Fibroblast of lung (primary cell): ENCODE measurements at regions not wholly inside any gene's neighbourhood (a gene's known extent, or its start where the extent isn't known, plus 50 kb on each side); places are given as distances from the start of the nearest gene placed in this dataset.

Source experiments
- DNase-seq, 2 donors: peaks; one replicate each; pipeline versions ENCODE4 v3.0.0 to v3.0.0-alpha.2; 2010; ENCODE audit warnings: low read depth in 2 of 2
- H2AFZ ChIP-seq: 2 replicates; pipeline ENCODE4 v1.5.1; 2012; ENCODE audit warnings: low read length, control low read depth, inconsistent platforms
- H3K27ac ChIP-seq: 2 replicates; pipeline ENCODE4 v1.5.1; 2011; ENCODE audit warnings: low read length, control low read depth; ENCODE audit not compliant: insufficient read depth
- H3K27me3 ChIP-seq: 2 replicates; pipeline ENCODE4 v1.5.1; 2011; ENCODE audit warnings: mild to moderate bottlenecking, low read length; ENCODE audit not compliant: control insufficient read depth, insufficient read depth
- H3K36me3 ChIP-seq: 2 replicates; pipeline ENCODE4 v1.5.1; 2011; ENCODE audit warnings: low read length; ENCODE audit not compliant: control insufficient read depth, insufficient read depth
- H3K4me1 ChIP-seq: 2 replicates; pipeline ENCODE4 v1.5.1; 2011; ENCODE audit warnings: low read length; ENCODE audit not compliant: control insufficient read depth, insufficient read depth; ENCODE audit errors: extremely low read depth
- H3K4me2 ChIP-seq: 2 replicates; pipeline ENCODE4 v1.5.1; 2011; ENCODE audit warnings: low read length, control low read depth; ENCODE audit not compliant: insufficient read depth; ENCODE audit errors: extremely low read depth
- H3K4me3 ChIP-seq, 4 experiments: fragments of 200-600 bp in 1 of 4; sonication (generic) in 1 of 4; replicated peaks in 1 of 4; 2 replicates each; pipeline ENCODE4 v1.5.1; 2011 to 2016; ENCODE audit warnings: low read length in 4 of 4, low read depth in 3 of 4, mild to moderate bottlenecking in 3 of 4, control low read depth in 2 of 4, inconsistent platforms in 1 of 4, mixed read lengths in 1 of 4; ENCODE audit not compliant: insufficient read depth in 1 of 4; ENCODE audit errors: control extremely low read depth in 1 of 4
- H3K79me2 ChIP-seq: 2 replicates; pipeline ENCODE4 v1.5.1; 2012; ENCODE audit warnings: mild to moderate bottlenecking, low read length, inconsistent platforms; ENCODE audit not compliant: control insufficient read depth, insufficient read depth
- H3K9ac ChIP-seq: 2 replicates; pipeline ENCODE4 v1.5.1; 2011; ENCODE audit warnings: mild to moderate bottlenecking, low read length, control low read depth; ENCODE audit not compliant: insufficient read depth
- H3K9me3 ChIP-seq: 2 replicates; pipeline ENCODE4 v1.5.1; 2012; ENCODE audit warnings: low read depth, low read length; ENCODE audit not compliant: control insufficient read depth, insufficient read depth
- H4K20me1 ChIP-seq: 2 replicates; pipeline ENCODE4 v1.5.1; 2011; ENCODE audit warnings: low read length; ENCODE audit not compliant: control insufficient read depth, insufficient read depth; ENCODE audit errors: extremely low read depth
- CTCF ChIP-seq, 2 donors: IDR thresholded peaks in 1 of 2; conservative IDR thresholded peaks in 1 of 2; 1 replicate in 1 of 2; 2 replicates in 1 of 2; pipeline ENCODE4 v1.5.1; 2011 to 2012; ENCODE audit warnings: low read length in 2 of 2, control low read depth in 1 of 2, inconsistent platforms in 1 of 2, low read depth in 1 of 2, mild to moderate bottlenecking in 1 of 2
- EZH2 ChIP-seq: IDR thresholded peaks from 2 replicates; pipeline ENCODE4 v1.5.1; 2012; ENCODE audit warnings: low read length, control low read depth, mild to moderate bottlenecking; ENCODE audit errors: missing control alignments

GRCh38 chr1:245023222-245023621 lies 131.6 kb upstream of the KIF26B start:
- Histone ChIP-seq H3K9ac (no peak overlapping the region), H3K27me3 (no peaks in the 10 kb centered on the region), H3K4me1 (no peaks in the 10 kb centered on the region), H3K9me3 (no peaks in the 10 kb centered on the region), H3K36me3 (no peaks in the 10 kb centered on the region), H3K4me2 (no peak overlapping the region), H3K27ac (no peak overlapping the region), H2AFZ (no peak overlapping the region), H3K79me2 (no peaks in the 10 kb centered on the region), H3K4me3 (no peak overlapping the region), H4K20me1 (no peaks in the 10 kb centered on the region)
- DNase-seq, result no peak
- TF ChIP-seq CTCF (conservative IDR thresholded peaks at IDR 0.05 in 1 of 2, IDR thresholded peaks at IDR 0.05 in 1 of 2; ENCODE audit: low read depth in 1 of 2, low read length in 2 of 2), result no peak
- TF ChIP-seq EZH2, result no peak

DNA sequence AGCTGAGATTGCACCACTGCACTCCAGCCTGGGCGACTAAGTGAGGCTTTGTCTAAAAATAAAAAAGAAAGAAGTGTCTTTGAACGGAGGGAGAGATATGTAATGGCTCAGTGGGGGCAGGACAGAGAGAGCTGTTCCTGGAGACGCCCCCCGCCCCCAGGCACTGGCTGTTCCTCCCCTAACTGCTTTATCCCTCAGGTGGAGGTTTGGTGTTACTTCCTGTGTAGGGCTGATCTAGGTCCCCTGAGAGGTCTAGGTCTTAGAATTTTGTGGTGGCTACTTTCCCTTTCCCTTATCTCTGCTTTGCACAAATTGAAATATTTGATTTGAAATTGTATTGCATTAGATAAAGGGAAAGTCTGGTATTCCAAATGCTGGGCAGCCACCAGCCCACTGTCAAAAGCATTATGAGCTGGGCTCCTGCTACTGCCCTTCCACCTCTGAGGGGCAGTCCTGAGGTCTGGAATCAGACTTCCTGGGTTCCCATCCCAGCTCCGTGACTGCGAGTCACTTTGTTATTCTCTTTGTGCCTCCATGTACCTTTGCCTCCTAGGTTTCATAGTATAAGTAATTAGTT lies 134.8 kb upstream of the KIF26B start:
- H4K20me1 ChIP-seq, result no peaks in the 10 kb centered on the region
- TF ChIP-seq CTCF (conservative IDR thresholded peaks at IDR 0.05 in 1 of 2, IDR thresholded peaks at IDR 0.05 in 1 of 2; ENCODE audit: low read depth in 1 of 2, low read length in 2 of 2) (no peak), EZH2 (no peak)

DNA sequence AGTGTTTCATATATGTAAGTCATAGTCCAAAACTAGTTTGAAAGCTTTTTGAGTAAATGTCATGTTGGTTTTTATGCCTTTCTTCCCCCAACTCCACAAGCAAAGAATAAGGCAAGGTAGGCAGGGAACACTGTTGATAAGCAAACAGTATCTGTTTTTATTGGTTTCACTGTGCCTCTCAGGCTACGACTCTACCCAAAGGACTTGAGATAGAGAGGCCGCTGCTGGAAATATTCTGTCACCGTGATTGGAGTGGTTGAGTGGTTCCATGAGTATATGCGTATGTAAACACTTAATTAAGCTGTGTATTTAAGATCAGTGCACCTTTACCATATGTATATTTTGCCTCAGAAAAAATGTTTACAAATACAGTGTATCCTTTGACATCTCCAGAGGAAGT lies 138.1 kb upstream of the KIF26B start:
- no peak overlapping the region for H3K4me2 ChIP-seq
- no peaks in the 10 kb centered on the region for H3K9me3 ChIP-seq
- no peaks in the 10 kb centered on the region for H4K20me1 ChIP-seq
- no peak overlapping the region for H2AFZ ChIP-seq
- TF ChIP-seq EZH2, result no peak
- no peak for TF ChIP-seq CTCF (conservative IDR thresholded peaks at IDR 0.05 in 1 of 2, IDR thresholded peaks at IDR 0.05 in 1 of 2; ENCODE audit: low read depth in 1 of 2, low read length in 2 of 2)
- no peak overlapping the region for H3K4me3 ChIP-seq
- H3K9ac ChIP-seq, result no peak overlapping the region
- H3K79me2 ChIP-seq, result no peaks in the 10 kb centered on the region
- no peaks in the 10 kb centered on the region for H3K36me3 ChIP-seq
- DNase-seq, result no peak
- H3K27ac ChIP-seq, result no peak overlapping the region
- H3K4me1 ChIP-seq, result no peaks in the 10 kb centered on the region
- no peaks in the 10 kb centered on the region for H3K27me3 ChIP-seq

More for the DNA sequence above, 134.8 kb upstream of the KIF26B start:
- Histone ChIP-seq H3K27ac (no peak overlapping the region), H3K27me3 (no peaks in the 10 kb centered on the region), H3K79me2 (no peaks in the 10 kb centered on the region), H3K4me3 (no peak overlapping the region), H2AFZ (no peak overlapping the region), H3K4me1 (no peaks in the 10 kb centered on the region), H3K4me2 (no peak overlapping the region), H3K36me3 (no peaks in the 10 kb centered on the region), H3K9me3 (no peaks in the 10 kb centered on the region), H3K9ac (no peak overlapping the region)
- DNase-seq, result no peak
